ENCODE measurements at regions not wholly inside any gene's neighbourhood (a gene's known extent, or its start where the extent isn't known, plus 50 kb on each side); places are given as distances from the start of the nearest gene placed in this dataset.

- Histone ChIP-seq H3K9me3 (no peaks in the 10 kb centered on the region), H3K36me3 (no peaks in the 10 kb centered on the region), H3K4me1 (no peaks in the 10 kb centered on the region), H3K27ac (no peak overlapping the region), H3K27me3 (peaks cover 0 to 14% (median 0%) of the 10 kb centered on the region in 3 donors), H3K4me3 (no peak overlapping the region)
- no peak for DNase-seq
- WGBS, 5 donors: 81 to 98% (median 91%) methylated on average over 1 of the region's 1 CpG
- no peak for TF ChIP-seq CTCF (IDR thresholded peaks at IDR 0.05)
- no peak for TF ChIP-seq POLR2AphosphoS5 (IDR thresholded peaks at IDR 0.05)
- intact Hi-C loops (cut with DNase I; ENCODE audit: low total_unique reads): no loop called here
These were observed 105.5 kb upstream of the EEF1E1 start for GRCh38 chr6:8207869-8208191.

GRCh38 chr6:8207191-8207868 lies 105.0 kb upstream of the EEF1E1 start:
- Histone ChIP-seq H3K4me3 (no peak overlapping the region), H3K4me1 (no peaks in the 10 kb centered on the region), H3K27ac (no peak overlapping the region), H3K9me3 (no peaks in the 10 kb centered on the region), H3K27me3 (peaks cover 0 to 15% (median 0%) of the 10 kb centered on the region in 3 donors), H3K36me3 (no peaks in the 10 kb centered on the region)
- 70 to 84% (median 74%) methylated on average over 16 of the region's 16 CpGs for WGBS, 5 donors
- intact Hi-C loops (cut with DNase I; ENCODE audit: low total_unique reads): no loop called here
- no peak for DNase-seq
- TF ChIP-seq EP300 (IDR thresholded peaks at IDR 0.05) (no peak), POLR2AphosphoS5 (IDR thresholded peaks at IDR 0.05) (no peak), CTCF (IDR thresholded peaks at IDR 0.05) (no peak), POLR2A (IDR thresholded peaks at IDR 0.05) (no peak)

GRCh38 chr6:8203337-8203736 lies 101.0 kb upstream of the EEF1E1 start:
- Histone ChIP-seq H3K4me1 (no peaks in the 10 kb centered on the region), H3K36me3 (no peaks in the 10 kb centered on the region), H3K27ac (no peak overlapping the region), H3K9me3 (no peaks in the 10 kb centered on the region), H3K4me3 (no peak overlapping the region), H3K27me3 (peaks cover 0 to 21% (median 0%) of the 10 kb centered on the region in 3 donors)
- WGBS, 5 donors: 69 to 90% (median 81%) methylated on average over 5 of the region's 5 CpGs
- DNase-seq: no peak
- intact Hi-C loops (cut with DNase I; ENCODE audit: low total_unique reads): no loop called here
- TF ChIP-seq POLR2A (IDR thresholded peaks at IDR 0.05) (no peak), EP300 (IDR thresholded peaks at IDR 0.05) (no peak), CTCF (IDR thresholded peaks at IDR 0.05) (no peak), POLR2AphosphoS5 (IDR thresholded peaks at IDR 0.05) (no peak)

- WGBS, 5 donors: 63 to 81% (median 73%) methylated on average over 5 of the region's 5 CpGs
- H3K27me3 ChIP-seq: peaks cover 0 to 21% (median 0%) of the 10 kb centered on the region in 3 donors
- TF ChIP-seq POLR2A (IDR thresholded peaks at IDR 0.05) (no peak), CTCF (IDR thresholded peaks at IDR 0.05) (no peak), EP300 (IDR thresholded peaks at IDR 0.05) (no peak), POLR2AphosphoS5 (IDR thresholded peaks at IDR 0.05) (no peak)
- H3K9me3 ChIP-seq: no peaks in the 10 kb centered on the region
- intact Hi-C loops (cut with DNase I; ENCODE audit: low total_unique reads): no loop called here
- no peak for DNase-seq
- H3K4me3 ChIP-seq: no peak overlapping the region
- H3K36me3 ChIP-seq: no peaks in the 10 kb centered on the region
- no peak overlapping the region for H3K27ac ChIP-seq
- no peaks in the 10 kb centered on the region for H3K4me1 ChIP-seq
These were observed 99.3 kb upstream of the EEF1E1 start for GRCh38 chr6:8201679-8202078.
